ENCODE measurements at regions not wholly inside any gene's neighbourhood (a gene's known extent, or its start where the extent isn't known, plus 50 kb on each side); places are given as distances from the start of the nearest gene placed in this dataset.

DNA sequence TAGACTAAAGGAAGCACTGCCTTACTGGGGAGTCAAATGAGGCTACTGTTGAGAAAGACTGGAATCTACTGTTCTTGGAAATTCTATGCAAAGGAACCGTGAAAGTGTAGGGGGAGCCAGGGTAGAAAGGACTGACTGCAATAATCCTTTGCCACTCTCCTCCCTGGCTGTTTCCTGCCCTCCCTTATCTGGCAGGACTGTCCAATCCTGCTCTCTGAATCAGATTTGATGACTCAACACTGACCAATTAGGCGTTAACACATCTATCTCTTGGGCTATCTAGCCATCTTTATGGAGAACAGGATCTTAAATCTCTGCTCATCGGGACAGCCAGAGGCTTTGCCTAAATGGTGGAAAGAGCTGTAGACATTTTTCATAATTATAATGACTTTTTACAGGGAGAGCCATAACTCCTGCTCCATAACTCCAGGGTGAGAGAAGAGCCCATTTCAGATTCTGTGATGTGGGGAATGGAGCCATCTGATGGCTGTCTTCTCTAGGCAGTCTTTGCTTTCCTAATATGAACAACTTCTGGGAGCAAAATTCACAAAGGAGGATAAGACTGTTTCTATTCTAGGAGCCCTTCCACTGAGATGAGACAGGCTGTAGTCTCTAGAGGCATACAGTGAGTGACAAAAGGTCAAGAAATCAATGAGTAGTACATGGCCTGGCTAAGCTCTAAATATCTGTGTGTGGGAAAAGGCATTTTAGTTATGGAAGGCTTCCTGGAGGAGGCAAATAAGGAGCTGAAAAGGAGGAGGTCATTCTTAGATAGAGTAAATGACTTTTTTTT lies 68.9 kb upstream of the CISTR start:
- peak; percentile 28 for DNase-seq (ENCODE audit: extremely low spot score)
- TF ChIP-seq SUZ12 (IDR thresholded peaks at IDR 0.05): no peak
- no peak for TF ChIP-seq PKNOX1 (IDR thresholded peaks at IDR 0.05)
- TF ChIP-seq TARDBP (IDR thresholded peaks at IDR 0.05): no peak
- no peak for TF ChIP-seq BHLHE40 (IDR thresholded peaks at IDR 0.05; ENCODE audit: borderline replicate concordance)
- no peak for TF ChIP-seq HDGF (IDR thresholded peaks at IDR 0.05; ENCODE audit: borderline replicate concordance)
- no peak for TF ChIP-seq CTBP1 (IDR thresholded peaks at IDR 0.05; ENCODE audit: borderline replicate concordance)
- TF ChIP-seq ELF4 (IDR thresholded peaks at IDR 0.05): no peak
- no peak for TF ChIP-seq LEF1 (IDR thresholded peaks at IDR 0.05; ENCODE audit: borderline replicate concordance)
- TF ChIP-seq ZNF384 (IDR thresholded peaks at IDR 0.05): no peak
- no peak for TF ChIP-seq SP1 (IDR thresholded peaks at IDR 0.05)
- TF ChIP-seq NFRKB (IDR thresholded peaks at IDR 0.05): no peak
- no peak for TF ChIP-seq FOXK2 (IDR thresholded peaks at IDR 0.05)
- TF ChIP-seq L3MBTL2 (conservative IDR thresholded peaks at IDR 0.05): no peak
- no peak for TF ChIP-seq FOXM1 (IDR thresholded peaks at IDR 0.05; ENCODE audit: borderline replicate concordance)
- no peak for TF ChIP-seq ARNT (IDR thresholded peaks at IDR 0.05)
- TF ChIP-seq FOXA1 (IDR thresholded peaks at IDR 0.05): no peak
- ChIA-PET CTCF (interaction anchor here (0.6 to 0.9 kb wide), 2 partner anchors 39 to 55 kb away, joined by 3 read pairs; no protein-coding TSS in a partner anchor), POLR2A (no interaction called here)

DNA sequence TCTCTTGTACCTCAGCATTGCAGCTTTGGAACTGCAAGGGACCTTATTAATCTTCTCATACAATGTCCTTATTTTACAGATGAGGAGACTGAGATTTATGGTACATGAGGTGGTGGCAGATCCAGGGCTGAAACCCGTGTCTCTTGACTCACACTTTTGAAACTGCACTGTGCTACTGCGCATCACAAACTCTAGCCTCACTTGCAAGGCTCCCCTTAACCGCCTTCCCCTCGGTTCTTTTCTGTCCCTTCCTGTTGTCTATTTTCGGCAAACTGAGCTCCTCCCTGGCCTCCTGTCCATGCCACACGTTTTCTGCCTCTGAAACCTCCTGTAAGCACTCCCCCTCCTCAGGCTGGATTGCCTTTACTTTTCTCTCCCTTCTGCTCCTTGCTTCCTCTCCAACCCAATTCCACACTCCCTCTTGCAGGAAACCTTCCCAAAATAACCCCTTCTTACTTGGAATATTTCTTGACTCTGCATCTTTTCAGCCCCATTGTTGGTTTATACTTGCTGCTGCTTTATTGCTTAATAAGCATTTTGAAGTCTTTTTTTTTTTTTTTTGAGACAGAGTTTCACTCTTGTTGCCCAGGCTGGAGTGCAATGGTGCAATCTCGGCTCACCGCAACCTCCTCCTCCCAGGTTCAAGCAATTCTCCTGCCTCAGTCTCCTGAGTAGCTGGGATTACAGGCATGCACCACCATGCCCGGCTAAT lies 72.4 kb upstream of the CISTR start:
- ChIA-PET CTCF (interaction anchor here (0.6 kb wide), 1 partner anchor 19 kb away, joined by 4 read pairs; no protein-coding TSS in a partner anchor), POLR2A (no interaction called here)
- no peak for DNase-seq (ENCODE audit: extremely low spot score)
- TF ChIP-seq ELF4 (IDR thresholded peaks at IDR 0.05) (no peak), L3MBTL2 (conservative IDR thresholded peaks at IDR 0.05) (no peak), SUZ12 (IDR thresholded peaks at IDR 0.05) (no peak)

- ChIA-PET CTCF (no interaction called here), POLR2A (no interaction called here)
- TF ChIP-seq ELF4 (IDR thresholded peaks at IDR 0.05): no peak
- no peak for TF ChIP-seq ARNT (IDR thresholded peaks at IDR 0.05)
- no peak for TF ChIP-seq FOXA1 (IDR thresholded peaks at IDR 0.05)
- TF ChIP-seq BHLHE40 (IDR thresholded peaks at IDR 0.05; ENCODE audit: borderline replicate concordance): no peak
- no peak for TF ChIP-seq L3MBTL2 (conservative IDR thresholded peaks at IDR 0.05)
- TF ChIP-seq HDGF (IDR thresholded peaks at IDR 0.05; ENCODE audit: borderline replicate concordance): no peak
- TF ChIP-seq ZNF384 (IDR thresholded peaks at IDR 0.05): no peak
- no peak for TF ChIP-seq FOXK2 (IDR thresholded peaks at IDR 0.05)
- TF ChIP-seq SP1 (IDR thresholded peaks at IDR 0.05): no peak
- TF ChIP-seq FOXM1 (IDR thresholded peaks at IDR 0.05; ENCODE audit: borderline replicate concordance): no peak
- no peak for DNase-seq (ENCODE audit: extremely low spot score)
Observed at GRCh38 chr12:53825246-53826081, 73.7 kb upstream of the CISTR start.

DNA sequence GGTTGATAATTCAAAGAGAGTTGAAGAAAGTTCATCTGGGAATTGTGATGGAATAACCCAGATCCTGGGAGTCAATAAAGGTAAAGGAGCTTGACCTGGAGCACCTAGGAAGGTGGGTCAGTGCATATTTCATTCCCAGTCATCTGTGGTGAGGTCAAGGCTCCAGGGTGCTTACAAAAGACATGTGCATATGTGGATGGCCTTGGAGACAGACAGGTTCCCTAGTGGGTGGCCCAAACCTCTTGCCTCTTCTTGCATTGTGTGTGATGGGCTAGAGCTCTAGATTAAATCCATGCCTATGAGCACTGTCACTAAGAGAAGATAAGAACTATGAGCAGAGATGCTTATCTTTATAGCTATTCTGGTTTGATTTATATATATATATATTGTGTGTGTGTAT lies 75.5 kb upstream of the CISTR start:
- no peak for DNase-seq (ENCODE audit: extremely low spot score)
- POLR2A ChIA-PET: no interaction called here
- CTCF ChIA-PET: no interaction called here
- TF ChIP-seq SP1 (IDR thresholded peaks at IDR 0.05) (no peak), SUZ12 (IDR thresholded peaks at IDR 0.05) (no peak), HDGF (IDR thresholded peaks at IDR 0.05; ENCODE audit: borderline replicate concordance) (no peak), CTBP1 (IDR thresholded peaks at IDR 0.05; ENCODE audit: borderline replicate concordance) (no peak), PKNOX1 (IDR thresholded peaks at IDR 0.05) (no peak), NFRKB (IDR thresholded peaks at IDR 0.05) (no peak), ZNF384 (IDR thresholded peaks at IDR 0.05) (no peak), FOXM1 (IDR thresholded peaks at IDR 0.05; ENCODE audit: borderline replicate concordance) (no peak), FOXK2 (IDR thresholded peaks at IDR 0.05) (no peak)

DNA sequence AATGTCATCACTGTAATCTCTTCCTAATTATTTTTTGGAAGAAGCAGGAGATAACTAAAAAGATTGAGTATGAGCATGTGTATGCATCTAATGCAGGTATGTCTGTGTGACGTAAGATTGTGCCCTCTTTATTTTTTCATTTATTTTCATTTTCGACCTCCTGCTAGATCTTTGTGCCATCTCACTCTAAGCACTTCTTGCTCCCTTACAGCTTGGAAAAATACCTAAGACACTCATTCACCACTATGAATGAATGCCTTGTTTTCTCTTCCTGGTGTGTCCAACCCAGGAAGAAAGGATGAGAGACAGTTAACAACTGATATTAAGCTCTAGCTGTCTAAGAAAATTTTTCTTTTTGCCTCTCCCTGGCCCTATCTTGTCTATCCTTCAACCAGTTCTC lies 76.8 kb upstream of the CISTR start:
- POLR2A ChIA-PET: no interaction called here
- no peak for TF ChIP-seq LEF1 (IDR thresholded peaks at IDR 0.05; ENCODE audit: borderline replicate concordance)
- TF ChIP-seq SUZ12 (IDR thresholded peaks at IDR 0.05): no peak
- TF ChIP-seq FOXM1 (IDR thresholded peaks at IDR 0.05; ENCODE audit: borderline replicate concordance): no peak
- no peak for DNase-seq (ENCODE audit: extremely low spot score)
- CTCF ChIA-PET: no interaction called here

- ChIA-PET CTCF (interaction anchor here (0.9 kb wide), 1 partner anchor 309 kb away, joined by 3 read pairs; no protein-coding TSS in a partner anchor), POLR2A (no interaction called here)
- no peak for TF ChIP-seq LEF1 (IDR thresholded peaks at IDR 0.05; ENCODE audit: borderline replicate concordance)
- no peak for TF ChIP-seq L3MBTL2 (conservative IDR thresholded peaks at IDR 0.05)
- no peak for TF ChIP-seq ARNT (IDR thresholded peaks at IDR 0.05)
- no peak for TF ChIP-seq FOXM1 (IDR thresholded peaks at IDR 0.05; ENCODE audit: borderline replicate concordance)
- no peak for TF ChIP-seq TARDBP (IDR thresholded peaks at IDR 0.05)
- DNase-seq (ENCODE audit: extremely low spot score): no peak
Observed at GRCh38 chr12:53829130-53829819, 77.5 kb upstream of the CISTR start.

All from HEK293T (cell line).